ENCODE measurements at regions not wholly inside any gene's neighbourhood (a gene's known extent, or its start where the extent isn't known, plus 50 kb on each side); places are given as distances from the start of the nearest gene placed in this dataset.

- no peak for TF ChIP-seq POLR2A (IDR thresholded peaks at IDR 0.05)
- TF ChIP-seq CTCF (IDR thresholded peaks at IDR 0.05) = no peak
Observed at GRCh38 chr10:52966904-52967303, 194.3 kb upstream of the MBL2 start.
